Lung (tissue), 11 donors: ENCODE measurements at regions not wholly inside any gene's neighbourhood (a gene's known extent, or its start where the extent isn't known, plus 50 kb on each side); places are given as distances from the start of the nearest gene placed in this dataset.

Experiments used
- ATAC-seq: fragments of 200-7000 bp; cut with Tn5 transposase; one replicate; pipeline ENCODE4 v1.9.1; 2020; ENCODE audit warnings: moderate number of reproducible peaks; ENCODE audit not compliant: insufficient read depth, low FRiP score
- DNase-seq, 3 donors: peaks; one replicate each; pipeline ENCODE4 v3.0.0-alpha.2; 2013 to 2017
- H3K27ac ChIP-seq, 2 donors: one replicate each; pipeline ENCODE4 v1.5.1; 2013; ENCODE audit warnings: mild to moderate bottlenecking in 2 of 2, moderate library complexity in 2 of 2, control low read depth in 1 of 2, inconsistent platforms in 1 of 2, low read depth in 1 of 2, low read length in 1 of 2
- H3K27me3 ChIP-seq, 3 donors: one replicate each; pipeline ENCODE4 v1.5.1; 2013; ENCODE audit warnings: low read length in 2 of 3; ENCODE audit not compliant: control insufficient read depth in 3 of 3, insufficient read depth in 3 of 3
- H3K36me3 ChIP-seq, 4 donors: one replicate each; pipeline ENCODE4 v1.5.1; 2013; ENCODE audit warnings: low read length in 4 of 4, mild to moderate bottlenecking in 1 of 4, moderate library complexity in 1 of 4; ENCODE audit not compliant: control insufficient read depth in 4 of 4, insufficient read depth in 4 of 4
- H3K4me1 ChIP-seq, 5 donors: one replicate each; pipeline ENCODE4 v1.5.1; 2013; ENCODE audit warnings: low read length in 5 of 5, mild to moderate bottlenecking in 2 of 5, moderate library complexity in 1 of 5; ENCODE audit not compliant: control insufficient read depth in 5 of 5, insufficient read depth in 5 of 5
- H3K4me3 ChIP-seq: one replicate; pipeline ENCODE4 v1.5.1; 2013; ENCODE audit warnings: mild to moderate bottlenecking, control low read depth, moderate library complexity
- H3K9ac ChIP-seq, 2 donors: one replicate each; pipeline ENCODE4 v1.5.1; 2013; ENCODE audit warnings: low read length in 2 of 2, control low read depth in 1 of 2; ENCODE audit not compliant: insufficient read depth in 1 of 2
- H3K9me3 ChIP-seq, 4 donors: one replicate each; pipeline ENCODE4 v1.5.1; 2013; ENCODE audit warnings: low read length in 3 of 4, mild to moderate bottlenecking in 1 of 4, moderate library complexity in 1 of 4; ENCODE audit not compliant: control insufficient read depth in 4 of 4, insufficient read depth in 3 of 4
- WGBS, 2 donors: extraction: QIAGEN DNeasy Blood & Tissue Kit; methylation state at CpG; one replicate each; pipeline ENCODE4 v1.1.7; 2013; 5-methylcytosine and 5-hydroxymethylcytosine counted together
- TF ChIP-seq, protein P1 (sequence below): IDR thresholded peaks from 2 replicates; pipeline ENCODE4 v1.5.1; 2012; ENCODE audit warnings: mild to moderate bottlenecking; ENCODE audit errors: control extremely low read depth, extremely low read depth
- donor health status: control.
- donor health status: control.
- donor health status: Bipolar disorder and iron deficiency.
- donor health status: healthy.
- donor health status: DM: yes; HTN: yes; CAD: no.

DNA sequence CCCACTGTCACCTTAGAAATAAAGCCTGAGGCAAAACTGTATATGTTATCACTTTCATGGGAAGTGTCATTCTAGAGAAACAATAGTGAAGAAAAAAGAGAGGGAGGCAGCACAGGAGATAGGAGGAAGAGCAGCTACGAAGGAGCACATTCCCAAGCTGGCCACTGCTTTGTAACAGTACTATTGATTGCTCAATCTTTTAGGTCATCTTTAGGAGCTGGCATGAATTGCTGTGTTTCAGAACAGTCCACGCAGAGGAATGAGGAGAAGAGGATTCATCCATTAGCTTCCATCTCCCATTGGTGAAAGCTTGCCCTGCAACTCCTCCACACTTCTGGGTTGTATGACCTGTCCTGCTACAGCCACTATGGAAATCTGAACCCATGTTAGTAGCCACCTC is 372.5 kb upstream of the DDHD1 start:
- 67 to 74% methylated on average over 2 of the region's 2 CpGs for WGBS, 2 donors
- TF ChIP-seq, protein P1, sequence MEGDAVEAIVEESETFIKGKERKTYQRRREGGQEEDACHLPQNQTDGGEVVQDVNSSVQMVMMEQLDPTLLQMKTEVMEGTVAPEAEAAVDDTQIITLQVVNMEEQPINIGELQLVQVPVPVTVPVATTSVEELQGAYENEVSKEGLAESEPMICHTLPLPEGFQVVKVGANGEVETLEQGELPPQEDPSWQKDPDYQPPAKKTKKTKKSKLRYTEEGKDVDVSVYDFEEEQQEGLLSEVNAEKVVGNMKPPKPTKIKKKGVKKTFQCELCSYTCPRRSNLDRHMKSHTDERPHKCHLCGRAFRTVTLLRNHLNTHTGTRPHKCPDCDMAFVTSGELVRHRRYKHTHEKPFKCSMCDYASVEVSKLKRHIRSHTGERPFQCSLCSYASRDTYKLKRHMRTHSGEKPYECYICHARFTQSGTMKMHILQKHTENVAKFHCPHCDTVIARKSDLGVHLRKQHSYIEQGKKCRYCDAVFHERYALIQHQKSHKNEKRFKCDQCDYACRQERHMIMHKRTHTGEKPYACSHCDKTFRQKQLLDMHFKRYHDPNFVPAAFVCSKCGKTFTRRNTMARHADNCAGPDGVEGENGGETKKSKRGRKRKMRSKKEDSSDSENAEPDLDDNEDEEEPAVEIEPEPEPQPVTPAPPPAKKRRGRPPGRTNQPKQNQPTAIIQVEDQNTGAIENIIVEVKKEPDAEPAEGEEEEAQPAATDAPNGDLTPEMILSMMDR = no peak
- no peak for DNase-seq
- no peak overlapping the region for H3K27ac ChIP-seq
- no peak for ATAC-seq
- no peaks in the 10 kb centered on the region for H3K27me3 ChIP-seq
- no peaks in the 10 kb centered on the region for H3K36me3 ChIP-seq
- no peaks in the 10 kb centered on the region for H3K9me3 ChIP-seq
- H3K4me3 ChIP-seq = no peak overlapping the region
- no peak overlapping the region for H3K9ac ChIP-seq
- H3K4me1 ChIP-seq = peaks cover 0 to 43% (median 14%) of the 10 kb centered on the region in 5 donors

DNA sequence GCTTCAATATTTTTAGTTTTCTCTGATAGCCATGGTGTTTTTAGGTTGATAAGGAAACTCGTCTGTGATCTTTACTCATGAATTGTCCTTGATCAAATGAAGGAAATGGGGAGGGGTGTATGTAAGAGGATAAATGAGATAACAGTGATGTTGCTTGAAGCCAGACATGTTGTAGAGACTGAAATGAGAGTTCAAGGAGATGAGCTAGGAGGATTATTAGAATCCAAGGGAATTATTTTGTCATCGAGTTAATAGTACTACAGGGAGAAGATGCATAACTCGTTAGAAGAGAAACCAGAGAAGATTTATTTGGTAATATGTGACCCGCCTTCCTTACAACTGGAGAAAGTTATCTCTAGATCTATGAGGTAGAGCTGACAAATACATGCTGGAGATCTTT is 371.3 kb upstream of the DDHD1 start:
- DNase-seq = no peak
- no peak for ATAC-seq

DNA sequence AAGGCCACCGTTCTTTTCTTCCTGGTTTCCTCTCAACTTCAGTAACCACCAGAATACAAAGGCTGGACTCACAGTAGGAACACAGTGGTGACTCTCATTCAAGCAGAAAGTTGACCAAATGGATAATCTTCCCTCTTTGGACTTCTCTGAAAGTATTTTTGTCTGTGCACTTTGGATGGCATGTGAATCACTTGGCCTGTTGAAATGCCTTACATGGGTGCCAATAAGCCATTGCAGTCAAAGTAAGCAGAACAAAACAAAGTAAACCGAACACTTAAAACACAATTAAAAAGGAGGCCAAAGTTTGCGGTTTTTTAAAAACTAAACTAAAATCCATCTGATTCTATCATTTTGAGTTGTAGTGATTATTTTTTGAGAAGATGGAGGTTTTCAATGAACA is 370.1 kb upstream of the DDHD1 start:
- ATAC-seq (no peak), DNase-seq (no peak)
- TF ChIP-seq, protein P1 = no peak
- H3K4me1 ChIP-seq = peaks cover 0 to 30% (median 13%) of the 10 kb centered on the region in 5 donors
- 93 to 94% methylated on average over 3 of the region's 3 CpGs for WGBS, 2 donors
- no peaks in the 10 kb centered on the region for H3K36me3 ChIP-seq
- H3K9me3 ChIP-seq = no peaks in the 10 kb centered on the region
- no peaks in the 10 kb centered on the region for H3K27me3 ChIP-seq
- H3K4me3 ChIP-seq = no peak overlapping the region
- no peak overlapping the region for H3K9ac ChIP-seq
- H3K27ac ChIP-seq = no peak overlapping the region

More for the DNA sequence above, 371.3 kb upstream of the DDHD1 start:
- WGBS, 2 donors = 77 to 87% methylated on average over 4 of the region's 4 CpGs
- Histone ChIP-seq H3K9me3 (no peaks in the 10 kb centered on the region), H3K4me3 (no peak overlapping the region), H3K27ac (no peak overlapping the region), H3K36me3 (no peaks in the 10 kb centered on the region), H3K4me1 (peaks cover 0 to 41% (median 14%) of the 10 kb centered on the region in 5 donors), H3K9ac (no peak overlapping the region), H3K27me3 (no peaks in the 10 kb centered on the region)
- TF ChIP-seq, protein P1 = no peak

DNA sequence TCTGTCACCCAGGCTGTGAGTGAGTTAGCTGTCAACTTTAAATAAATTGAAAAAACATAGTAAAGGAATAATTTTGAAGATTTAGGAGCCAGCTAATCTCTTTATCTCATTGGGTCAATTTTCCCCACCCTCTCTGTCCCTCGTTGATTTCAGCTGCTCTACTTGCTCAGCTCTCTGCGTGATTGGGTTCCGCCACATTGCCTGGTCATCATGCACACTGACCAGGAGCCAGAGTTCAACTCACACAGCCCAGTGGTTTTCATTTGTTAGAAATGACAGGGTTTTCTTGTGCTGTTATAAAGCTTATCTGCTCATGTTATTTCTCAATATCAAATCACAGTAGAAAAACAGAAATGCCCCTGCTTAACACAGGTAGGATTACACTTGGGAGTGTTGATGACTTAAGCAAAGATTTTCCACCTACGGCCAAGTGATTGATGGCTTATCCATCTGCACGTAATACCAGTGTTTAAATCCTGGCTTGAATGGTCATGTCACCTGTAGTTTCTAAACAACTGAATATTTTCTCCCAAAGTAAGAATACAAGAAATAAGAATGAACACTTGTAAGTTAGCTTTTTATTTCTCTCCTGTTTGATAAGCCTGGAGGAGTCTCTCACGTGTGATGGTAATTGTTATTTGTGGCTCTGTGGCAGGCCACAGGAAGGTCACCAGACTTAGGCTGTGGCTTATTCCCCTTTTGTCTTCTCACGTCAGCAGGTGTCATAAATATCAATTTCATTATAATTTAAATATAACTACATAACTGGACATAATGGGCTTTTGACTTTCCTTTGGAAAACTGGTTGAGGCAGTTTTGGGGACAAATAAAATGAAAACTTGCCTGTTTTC is 367.2 kb upstream of the DDHD1 start:
- 81 to 83% methylated on average over 7 of the region's 7 CpGs for WGBS, 2 donors
- DNase-seq = no peak
- no peak for ATAC-seq
- no peaks in the 10 kb centered on the region for H3K9me3 ChIP-seq
- H3K36me3 ChIP-seq = no peaks in the 10 kb centered on the region
- TF ChIP-seq, protein P1 = no peak
- H3K4me1 ChIP-seq = peaks cover 0 to 11% (median 0%) of the 10 kb centered on the region in 5 donors
- no peaks in the 10 kb centered on the region for H3K27me3 ChIP-seq
- no peak overlapping the region for H3K27ac ChIP-seq
- H3K4me3 ChIP-seq = no peak overlapping the region
- H3K9ac ChIP-seq = no peak overlapping the region
